Fibroblast of upper back skin (primary cell): ENCODE measurements at regions not wholly inside any gene's neighbourhood (a gene's known extent, or its start where the extent isn't known, plus 50 kb on each side); places are given as distances from the start of the nearest gene placed in this dataset.
"Not testable (repeated sequence)": the region's sequence is repeated elsewhere in the genome, so short reads cannot be mapped to it uniquely, and the experiment has no call there.

Source experiments
- DNase-seq: peaks from one replicate; pipeline ENCODE4 v3.0.0-alpha.2; 2013

- DNase-seq: not testable (repeated sequence)
Observed at GRCh38 chr4:9110700-9111099, 59.5 kb upstream of the FAM90A26 start.

- DNase-seq: not testable (repeated sequence)
Observed at GRCh38 chr4:9103148-9103524, 67.1 kb upstream of the FAM90A26 start.

- not testable (repeated sequence) for DNase-seq
Observed at GRCh38 chr4:9102471-9103147, 67.6 kb upstream of the FAM90A26 start.

- DNase-seq: not testable (repeated sequence)
Observed at GRCh38 chr4:9096330-9096729, 73.9 kb upstream of the FAM90A26 start.

GRCh38 chr4:9078796-9079195, 91.4 kb upstream of the FAM90A26 start:
- DNase-seq: not testable (repeated sequence)

GRCh38 chr4:9076974-9077373, 93.2 kb upstream of the FAM90A26 start:
- DNase-seq: not testable (repeated sequence)

GRCh38 chr4:9076486-9076885, 93.7 kb upstream of the FAM90A26 start:
- DNase-seq: not testable (repeated sequence)

- DNase-seq: not testable (repeated sequence)
Observed at GRCh38 chr4:9073371-9073770, 96.8 kb upstream of the FAM90A26 start.

- not testable (repeated sequence) for DNase-seq
Observed at GRCh38 chr4:9072521-9073220, 97.5 kb upstream of the FAM90A26 start.

- not testable (repeated sequence) for DNase-seq
Observed at GRCh38 chr4:9067923-9068322, 102.3 kb upstream of the FAM90A26 start.

GRCh38 chr4:9063612-9064011, 106.6 kb upstream of the FAM90A26 start:
- not testable (repeated sequence) for DNase-seq

GRCh38 chr4:9024866-9025265, 145.3 kb upstream of the FAM90A26 start:
- not testable (repeated sequence) for DNase-seq

GRCh38 chr4:9009792-9010191, 138.2 kb upstream of the HMX1 start:
- not testable (repeated sequence) for DNase-seq

GRCh38 chr4:9008407-9008806, 136.8 kb upstream of the HMX1 start:
- DNase-seq: not testable (repeated sequence)

- DNase-seq: not testable (repeated sequence)
Observed at GRCh38 chr4:9001153-9001552, 129.5 kb upstream of the HMX1 start.

GRCh38 chr4:9000505-9001001, 128.9 kb upstream of the HMX1 start:
- DNase-seq: peak; percentile 2

GRCh38 chr4:8992981-8993380, 121.3 kb upstream of the HMX1 start:
- DNase-seq: not testable (repeated sequence)

- DNase-seq: not testable (repeated sequence)
Observed at GRCh38 chr4:8991449-8991848, 119.8 kb upstream of the HMX1 start.

- DNase-seq: not testable (repeated sequence)
Observed at GRCh38 chr4:8990341-8990740, 118.7 kb upstream of the HMX1 start.

- DNase-seq: not testable (repeated sequence)
Observed at GRCh38 chr4:8985786-8986185, 114.1 kb upstream of the HMX1 start.

- DNase-seq: not testable (repeated sequence)
Observed at GRCh38 chr4:8984641-8985040, 113.0 kb upstream of the HMX1 start.

- not testable (repeated sequence) for DNase-seq
Observed at GRCh38 chr4:8983921-8984320, 112.3 kb upstream of the HMX1 start.

GRCh38 chr4:8976466-8977128, 105.0 kb upstream of the HMX1 start:
- DNase-seq: not testable (repeated sequence)
